ENCODE measurements at regions not wholly inside any gene's neighbourhood (a gene's known extent, or its start where the extent isn't known, plus 50 kb on each side); places are given as distances from the start of the nearest gene placed in this dataset.

GRCh38 chr5:7955476-7955875, 86.5 kb downstream of the MTRR start:
- no peak for TF ChIP-seq CTCF (conservative IDR thresholded peaks at IDR 0.05; ENCODE audit: low read length)
- TF ChIP-seq EZH2phosphoT487 (IDR thresholded peaks at IDR 0.05; ENCODE audit: borderline replicate concordance, low read depth, low read length): no peak
